ENCODE measurements at regions not wholly inside any gene's neighbourhood (a gene's known extent, or its start where the extent isn't known, plus 50 kb on each side); places are given as distances from the start of the nearest gene placed in this dataset.

GRCh38 chrX:42567268-42567667 is 210.7 kb downstream of the PPP1R2C start:
- ATAC-seq = peak; percentile 82
- 33% methylated on average over 1 of the region's 1 CpG; no CpG with 5 or more reads in 1 of the 2 donors for WGBS, 2 donors (ENCODE audit: low coverage in 1 of 2)
- H3K27ac ChIP-seq = peak overlapping the region in 2 of 4 donors; percentile 45 to 52
- H3K4me1 ChIP-seq = no peaks in the 10 kb centered on the region
- H3K36me3 ChIP-seq = no peaks in the 10 kb centered on the region
- H3K4me3 ChIP-seq = no peak overlapping the region
- no peak for TF ChIP-seq EP300 (IDR thresholded peaks at IDR 0.05)
- TF ChIP-seq POLR2A (IDR thresholded peaks at IDR 0.05) = no peak
- TF ChIP-seq CTCF (IDR thresholded peaks at IDR 0.05) = no peak
- TF ChIP-seq POLR2AphosphoS5 (IDR thresholded peaks at IDR 0.05) = no peak
- no peaks in the 10 kb centered on the region for H3K27me3 ChIP-seq
- no peaks in the 10 kb centered on the region for H3K9me3 ChIP-seq

GRCh38 chrX:42565739-42566138 is 212.2 kb downstream of the PPP1R2C start:
- no peaks in the 10 kb centered on the region for H3K36me3 ChIP-seq
- no peak overlapping the region for H3K4me3 ChIP-seq
- no peaks in the 10 kb centered on the region for H3K9me3 ChIP-seq
- ATAC-seq = no peak
- no peaks in the 10 kb centered on the region for H3K4me1 ChIP-seq
- 67 to 100% methylated on average over 1 to 2 of the region's 2 CpGs for WGBS, 2 donors (ENCODE audit: low coverage in 1 of 2)
- no peaks in the 10 kb centered on the region for H3K27me3 ChIP-seq
- H3K27ac ChIP-seq = no peak overlapping the region
- TF ChIP-seq CTCF (IDR thresholded peaks at IDR 0.05) (no peak), EP300 (IDR thresholded peaks at IDR 0.05) (no peak), POLR2AphosphoS5 (IDR thresholded peaks at IDR 0.05) (no peak), POLR2A (IDR thresholded peaks at IDR 0.05) (no peak)

- WGBS, 2 donors (ENCODE audit: low coverage in 1 of 2) = 71 to 100% methylated on average over 1 of the region's 1 CpG
- no peaks in the 10 kb centered on the region for H3K4me1 ChIP-seq
- no peaks in the 10 kb centered on the region for H3K36me3 ChIP-seq
- no peaks in the 10 kb centered on the region for H3K27me3 ChIP-seq
- no peak for ATAC-seq
- no peak overlapping the region for H3K27ac ChIP-seq
- no peak for TF ChIP-seq POLR2A (IDR thresholded peaks at IDR 0.05)
- TF ChIP-seq POLR2AphosphoS5 (IDR thresholded peaks at IDR 0.05) = no peak
- no peak for TF ChIP-seq CTCF (IDR thresholded peaks at IDR 0.05)
- TF ChIP-seq EP300 (IDR thresholded peaks at IDR 0.05) = no peak
- H3K4me3 ChIP-seq = no peak overlapping the region
- H3K9me3 ChIP-seq = no peaks in the 10 kb centered on the region
Measured at GRCh38 chrX:42546800-42547199, 231.2 kb downstream of the PPP1R2C start.

- 78 to 100% methylated on average over 1 to 2 of the region's 2 CpGs for WGBS, 2 donors (ENCODE audit: low coverage in 1 of 2)
Measured at GRCh38 chrX:42544883-42545282, 233.1 kb downstream of the PPP1R2C start.

More at GRCh38 chrX:42544883-42545282, 233.1 kb downstream of the PPP1R2C start:
- Histone ChIP-seq H3K4me1 (no peaks in the 10 kb centered on the region), H3K4me3 (no peak overlapping the region), H3K27ac (no peak overlapping the region), H3K9me3 (no peaks in the 10 kb centered on the region), H3K27me3 (no peaks in the 10 kb centered on the region), H3K36me3 (no peaks in the 10 kb centered on the region)
- ATAC-seq = no peak
- TF ChIP-seq CTCF (IDR thresholded peaks at IDR 0.05) = no peak
- no peak for TF ChIP-seq POLR2A (IDR thresholded peaks at IDR 0.05)
- no peak for TF ChIP-seq POLR2AphosphoS5 (IDR thresholded peaks at IDR 0.05)
- TF ChIP-seq EP300 (IDR thresholded peaks at IDR 0.05) = no peak

Data from gastroesophageal sphincter (tissue), 4 donors.